ENCODE measurements at regions not wholly inside any gene's neighbourhood (a gene's known extent, or its start where the extent isn't known, plus 50 kb on each side); places are given as distances from the start of the nearest gene placed in this dataset.

DNA sequence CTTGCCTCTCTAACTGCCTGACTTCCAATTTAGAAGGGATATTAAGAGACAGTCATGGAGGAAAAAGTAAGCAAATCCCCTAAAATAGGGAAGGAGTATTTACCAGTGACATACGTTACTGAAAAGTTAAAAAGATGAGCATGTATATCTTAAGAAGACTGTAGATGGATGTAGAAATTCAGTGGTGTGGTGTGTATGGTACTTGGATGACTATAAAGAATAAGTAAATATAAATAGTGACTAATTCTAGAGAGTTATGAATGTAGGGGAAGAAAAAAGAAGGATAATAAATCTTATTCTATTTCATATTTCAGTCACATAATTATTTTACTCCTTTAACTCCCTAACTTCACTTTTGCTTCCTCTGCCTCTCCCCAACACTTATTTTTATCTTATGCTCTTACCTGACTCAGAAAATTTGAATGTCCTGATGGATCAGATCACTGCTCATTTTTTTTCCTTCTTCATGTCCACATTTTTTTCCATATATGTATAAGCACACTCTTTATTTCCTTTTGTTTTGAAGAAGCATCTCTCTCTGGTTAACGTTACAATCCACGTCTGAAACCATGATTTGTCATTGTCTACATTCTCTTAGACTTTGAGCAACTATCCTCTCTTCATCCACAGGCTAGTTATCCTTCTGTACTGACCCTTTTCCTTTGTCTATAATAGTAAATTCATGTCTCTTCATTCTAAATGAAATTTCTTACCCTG lies 422.7 kb upstream of the SYT1 start:
- Histone ChIP-seq H3K9me3 (ENCODE audit: control insufficient read depth, insufficient read depth, low read depth, low read length) (no peaks in the 10 kb centered on the region), H3K36me3 (ENCODE audit: control insufficient read depth in 2 of 2, insufficient read depth in 1 of 2, low read length in 2 of 2) (no peaks in the 10 kb centered on the region), H3K4me1 (ENCODE audit: control insufficient read depth, insufficient read depth, low read length) (no peaks in the 10 kb centered on the region), H3K4me3 (ENCODE audit: low read depth, low read length) (no peak overlapping the region), H3K27ac (ENCODE audit: extremely low read depth, low read depth, low read length) (no peak overlapping the region)
- POLR2A ChIA-PET = no interaction called here
- TF ChIP-seq, protein P1, sequence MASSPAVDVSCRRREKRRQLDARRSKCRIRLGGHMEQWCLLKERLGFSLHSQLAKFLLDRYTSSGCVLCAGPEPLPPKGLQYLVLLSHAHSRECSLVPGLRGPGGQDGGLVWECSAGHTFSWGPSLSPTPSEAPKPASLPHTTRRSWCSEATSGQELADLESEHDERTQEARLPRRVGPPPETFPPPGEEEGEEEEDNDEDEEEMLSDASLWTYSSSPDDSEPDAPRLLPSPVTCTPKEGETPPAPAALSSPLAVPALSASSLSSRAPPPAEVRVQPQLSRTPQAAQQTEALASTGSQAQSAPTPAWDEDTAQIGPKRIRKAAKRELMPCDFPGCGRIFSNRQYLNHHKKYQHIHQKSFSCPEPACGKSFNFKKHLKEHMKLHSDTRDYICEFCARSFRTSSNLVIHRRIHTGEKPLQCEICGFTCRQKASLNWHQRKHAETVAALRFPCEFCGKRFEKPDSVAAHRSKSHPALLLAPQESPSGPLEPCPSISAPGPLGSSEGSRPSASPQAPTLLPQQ (tag by site-specific recombination; IDR thresholded peaks at IDR 0.05) = no peak
- TF ChIP-seq ZNF510 (tag by site-specific recombination; IDR thresholded peaks at IDR 0.05; ENCODE audit: insufficient replicate concordance) (no peak), ZBTB20 (tag by site-specific recombination; IDR thresholded peaks at IDR 0.05) (no peak), ZNF623 (tag by site-specific recombination; IDR thresholded peaks at IDR 0.05) (no peak), ZNF76 (tag by site-specific recombination; IDR thresholded peaks at IDR 0.05; ENCODE audit: borderline replicate concordance, low read depth) (no peak), ZFP69B (tag by site-specific recombination; IDR thresholded peaks at IDR 0.05) (no peak), ZNF24 (tag by site-specific recombination; IDR thresholded peaks at IDR 0.05) (no peak), ZNF544 (tag by site-specific recombination; IDR thresholded peaks at IDR 0.05) (no peak), ZNF776 (tag by site-specific recombination; IDR thresholded peaks at IDR 0.05; ENCODE audit: borderline replicate concordance) (no peak), KLF8 (tag by site-specific recombination; IDR thresholded peaks at IDR 0.05) (no peak), ZNF248 (tag by site-specific recombination; IDR thresholded peaks at IDR 0.05) (no peak)
- TF ChIP-seq, protein P2, sequence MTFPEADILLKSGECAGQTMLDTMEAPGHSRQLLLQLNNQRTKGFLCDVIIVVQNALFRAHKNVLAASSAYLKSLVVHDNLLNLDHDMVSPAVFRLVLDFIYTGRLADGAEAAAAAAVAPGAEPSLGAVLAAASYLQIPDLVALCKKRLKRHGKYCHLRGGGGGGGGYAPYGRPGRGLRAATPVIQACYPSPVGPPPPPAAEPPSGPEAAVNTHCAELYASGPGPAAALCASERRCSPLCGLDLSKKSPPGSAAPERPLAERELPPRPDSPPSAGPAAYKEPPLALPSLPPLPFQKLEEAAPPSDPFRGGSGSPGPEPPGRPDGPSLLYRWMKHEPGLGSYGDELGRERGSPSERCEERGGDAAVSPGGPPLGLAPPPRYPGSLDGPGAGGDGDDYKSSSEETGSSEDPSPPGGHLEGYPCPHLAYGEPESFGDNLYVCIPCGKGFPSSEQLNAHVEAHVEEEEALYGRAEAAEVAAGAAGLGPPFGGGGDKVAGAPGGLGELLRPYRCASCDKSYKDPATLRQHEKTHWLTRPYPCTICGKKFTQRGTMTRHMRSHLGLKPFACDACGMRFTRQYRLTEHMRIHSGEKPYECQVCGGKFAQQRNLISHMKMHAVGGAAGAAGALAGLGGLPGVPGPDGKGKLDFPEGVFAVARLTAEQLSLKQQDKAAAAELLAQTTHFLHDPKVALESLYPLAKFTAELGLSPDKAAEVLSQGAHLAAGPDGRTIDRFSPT (tag by site-specific recombination; IDR thresholded peaks at IDR 0.05) = no peak
- TF ChIP-seq, protein P3, sequence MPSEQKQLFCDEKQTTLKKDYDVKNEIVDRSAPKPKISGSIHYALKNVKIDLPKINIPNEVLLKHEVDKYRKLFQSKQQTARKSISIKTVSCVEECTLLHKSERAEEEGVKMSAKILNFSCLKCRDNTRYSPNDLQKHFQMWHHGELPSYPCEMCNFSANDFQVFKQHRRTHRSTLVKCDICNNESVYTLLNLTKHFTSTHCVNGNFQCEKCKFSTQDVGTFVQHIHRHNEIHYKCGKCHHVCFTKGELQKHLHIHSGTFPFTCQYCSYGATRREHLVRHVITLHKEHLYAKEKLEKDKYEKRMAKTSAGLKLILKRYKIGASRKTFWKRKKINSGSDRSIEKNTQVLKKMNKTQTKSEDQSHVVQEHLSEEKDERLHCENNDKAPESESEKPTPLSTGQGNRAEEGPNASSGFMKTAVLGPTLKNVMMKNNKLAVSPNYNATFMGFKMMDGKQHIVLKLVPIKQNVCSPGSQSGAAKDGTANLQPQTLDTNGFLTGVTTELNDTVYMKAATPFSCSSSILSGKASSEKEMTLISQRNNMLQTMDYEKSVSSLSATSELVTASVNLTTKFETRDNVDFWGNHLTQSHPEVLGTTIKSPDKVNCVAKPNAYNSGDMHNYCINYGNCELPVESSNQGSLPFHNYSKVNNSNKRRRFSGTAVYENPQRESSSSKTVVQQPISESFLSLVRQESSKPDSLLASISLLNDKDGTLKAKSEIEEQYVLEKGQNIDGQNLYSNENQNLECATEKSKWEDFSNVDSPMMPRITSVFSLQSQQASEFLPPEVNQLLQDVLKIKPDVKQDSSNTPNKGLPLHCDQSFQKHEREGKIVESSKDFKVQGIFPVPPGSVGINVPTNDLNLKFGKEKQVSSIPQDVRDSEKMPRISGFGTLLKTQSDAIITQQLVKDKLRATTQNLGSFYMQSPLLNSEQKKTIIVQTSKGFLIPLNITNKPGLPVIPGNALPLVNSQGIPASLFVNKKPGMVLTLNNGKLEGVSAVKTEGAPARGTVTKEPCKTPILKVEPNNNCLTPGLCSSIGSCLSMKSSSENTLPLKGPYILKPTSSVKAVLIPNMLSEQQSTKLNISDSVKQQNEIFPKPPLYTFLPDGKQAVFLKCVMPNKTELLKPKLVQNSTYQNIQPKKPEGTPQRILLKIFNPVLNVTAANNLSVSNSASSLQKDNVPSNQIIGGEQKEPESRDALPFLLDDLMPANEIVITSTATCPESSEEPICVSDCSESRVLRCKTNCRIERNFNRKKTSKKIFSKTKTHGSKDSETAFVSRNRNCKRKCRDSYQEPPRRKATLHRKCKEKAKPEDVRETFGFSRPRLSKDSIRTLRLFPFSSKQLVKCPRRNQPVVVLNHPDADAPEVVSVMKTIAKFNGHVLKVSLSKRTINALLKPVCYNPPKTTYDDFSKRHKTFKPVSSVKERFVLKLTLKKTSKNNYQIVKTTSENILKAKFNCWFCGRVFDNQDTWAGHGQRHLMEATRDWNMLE (tag by site-specific recombination; conservative IDR thresholded peaks at IDR 0.05; ENCODE audit: low read depth) = no peak
- TF ChIP-seq, protein P4, sequence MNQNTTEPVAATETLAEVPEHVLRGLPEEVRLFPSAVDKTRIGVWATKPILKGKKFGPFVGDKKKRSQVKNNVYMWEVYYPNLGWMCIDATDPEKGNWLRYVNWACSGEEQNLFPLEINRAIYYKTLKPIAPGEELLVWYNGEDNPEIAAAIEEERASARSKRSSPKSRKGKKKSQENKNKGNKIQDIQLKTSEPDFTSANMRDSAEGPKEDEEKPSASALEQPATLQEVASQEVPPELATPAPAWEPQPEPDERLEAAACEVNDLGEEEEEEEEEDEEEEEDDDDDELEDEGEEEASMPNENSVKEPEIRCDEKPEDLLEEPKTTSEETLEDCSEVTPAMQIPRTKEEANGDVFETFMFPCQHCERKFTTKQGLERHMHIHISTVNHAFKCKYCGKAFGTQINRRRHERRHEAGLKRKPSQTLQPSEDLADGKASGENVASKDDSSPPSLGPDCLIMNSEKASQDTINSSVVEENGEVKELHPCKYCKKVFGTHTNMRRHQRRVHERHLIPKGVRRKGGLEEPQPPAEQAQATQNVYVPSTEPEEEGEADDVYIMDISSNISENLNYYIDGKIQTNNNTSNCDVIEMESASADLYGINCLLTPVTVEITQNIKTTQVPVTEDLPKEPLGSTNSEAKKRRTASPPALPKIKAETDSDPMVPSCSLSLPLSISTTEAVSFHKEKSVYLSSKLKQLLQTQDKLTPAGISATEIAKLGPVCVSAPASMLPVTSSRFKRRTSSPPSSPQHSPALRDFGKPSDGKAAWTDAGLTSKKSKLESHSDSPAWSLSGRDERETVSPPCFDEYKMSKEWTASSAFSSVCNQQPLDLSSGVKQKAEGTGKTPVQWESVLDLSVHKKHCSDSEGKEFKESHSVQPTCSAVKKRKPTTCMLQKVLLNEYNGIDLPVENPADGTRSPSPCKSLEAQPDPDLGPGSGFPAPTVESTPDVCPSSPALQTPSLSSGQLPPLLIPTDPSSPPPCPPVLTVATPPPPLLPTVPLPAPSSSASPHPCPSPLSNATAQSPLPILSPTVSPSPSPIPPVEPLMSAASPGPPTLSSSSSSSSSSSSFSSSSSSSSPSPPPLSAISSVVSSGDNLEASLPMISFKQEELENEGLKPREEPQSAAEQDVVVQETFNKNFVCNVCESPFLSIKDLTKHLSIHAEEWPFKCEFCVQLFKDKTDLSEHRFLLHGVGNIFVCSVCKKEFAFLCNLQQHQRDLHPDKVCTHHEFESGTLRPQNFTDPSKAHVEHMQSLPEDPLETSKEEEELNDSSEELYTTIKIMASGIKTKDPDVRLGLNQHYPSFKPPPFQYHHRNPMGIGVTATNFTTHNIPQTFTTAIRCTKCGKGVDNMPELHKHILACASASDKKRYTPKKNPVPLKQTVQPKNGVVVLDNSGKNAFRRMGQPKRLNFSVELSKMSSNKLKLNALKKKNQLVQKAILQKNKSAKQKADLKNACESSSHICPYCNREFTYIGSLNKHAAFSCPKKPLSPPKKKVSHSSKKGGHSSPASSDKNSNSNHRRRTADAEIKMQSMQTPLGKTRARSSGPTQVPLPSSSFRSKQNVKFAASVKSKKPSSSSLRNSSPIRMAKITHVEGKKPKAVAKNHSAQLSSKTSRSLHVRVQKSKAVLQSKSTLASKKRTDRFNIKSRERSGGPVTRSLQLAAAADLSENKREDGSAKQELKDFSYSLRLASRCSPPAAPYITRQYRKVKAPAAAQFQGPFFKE (tag by site-specific recombination; IDR thresholded peaks at IDR 0.05; ENCODE audit: borderline replicate concordance) = no peak
- CTCF ChIA-PET = interaction anchor here (0.7 kb wide), 1 partner anchor 147 kb away, joined by 3 read pairs; no protein-coding TSS in a partner anchor

All from HEK293 (cell line).